Activated CD8-positive, alpha-beta T cell treated with anti-CD3 and anti-CD28 coated beads, Interleukin-2, amount 10 ng/mL, durations not matched to agents 7 days and 5 days (primary cell): ENCODE measurements at regions not wholly inside any gene's neighbourhood (a gene's known extent, or its start where the extent isn't known, plus 50 kb on each side); places are given as distances from the start of the nearest gene placed in this dataset.

Experiments
- ATAC-seq: fragments of 150-1000 bp; cut with Tn5 transposase; one replicate; pipeline ENCODE4 v1.10.0; 2021; ENCODE audit warnings: moderate library complexity
- CTCF ChIA-PET: fragments of 350-600 bp; sonication (Branson Sonifier 250); formaldehyde crosslinking; loops from one replicate; lab custom pipeline; 2021; ENCODE audit warnings: antibody characterized with exemption; lab: Charles Lee
- POLR2A ChIA-PET: fragments of 350-600 bp; sonication (Branson Sonifier 250); formaldehyde crosslinking; loops from one replicate; lab custom pipeline; 2021; ENCODE audit warnings: antibody characterized with exemption; lab: Charles Lee
- DNase-seq: peaks from one replicate; pipeline ENCODE4 v3.0.0-alpha.2; 2020
- H3K27ac Mint-ChIP-seq: one replicate; pipeline ENCODE4 v1.8.0; 2021; ENCODE audit warnings: mild to moderate bottlenecking, mixed read lengths
- H3K27me3 Mint-ChIP-seq: one replicate; pipeline ENCODE4 v1.8.0; 2021; ENCODE audit warnings: low read depth, mixed read lengths
- H3K36me3 Mint-ChIP-seq: one replicate; pipeline ENCODE4 v1.8.0; 2021; ENCODE audit warnings: low read depth, mixed read lengths
- H3K4me1 Mint-ChIP-seq: one replicate; pipeline ENCODE4 v1.8.0; 2021; ENCODE audit warnings: low read depth, mixed read lengths
- H3K4me3 Mint-ChIP-seq: one replicate; pipeline ENCODE4 v1.8.0; 2021; ENCODE audit warnings: mild to moderate bottlenecking, mixed read lengths
- H3K9me3 Mint-ChIP-seq: one replicate; pipeline ENCODE4 v1.8.0; 2022; ENCODE audit warnings: mixed read lengths; ENCODE audit not compliant: insufficient read depth

DNA sequence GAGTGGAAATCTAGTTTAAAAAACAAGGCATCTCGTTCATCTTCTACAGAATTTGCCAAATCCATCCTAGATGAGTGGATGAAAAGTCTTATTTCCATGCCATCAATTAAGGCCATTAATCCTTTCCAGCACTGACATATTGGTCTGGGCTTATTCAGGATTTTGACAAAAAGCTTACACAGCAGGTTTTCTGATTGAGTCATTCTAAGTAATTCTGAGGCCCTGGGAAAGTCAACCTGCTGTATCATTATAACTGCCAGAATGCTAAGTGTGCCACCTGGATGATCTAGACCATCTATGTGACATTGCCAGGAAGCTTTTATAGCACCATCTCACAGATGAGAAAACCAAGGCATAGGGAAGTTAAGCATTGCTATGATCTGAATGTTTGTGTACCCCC, 132.1 kb upstream of the MAP3K1 start:
- no peak for DNase-seq
- H3K9me3 Mint-ChIP-seq: no peaks in the 10 kb centered on the region
- no peak overlapping the region for H3K27ac Mint-ChIP-seq
- POLR2A ChIA-PET: no interaction called here
- CTCF ChIA-PET: no interaction called here
- peaks cover 15% of the 10 kb centered on the region for H3K4me1 Mint-ChIP-seq
- ATAC-seq: no peak
- no peaks in the 10 kb centered on the region for H3K36me3 Mint-ChIP-seq
- no peak overlapping the region for H3K4me3 Mint-ChIP-seq
- peaks cover 15% of the 10 kb centered on the region for H3K27me3 Mint-ChIP-seq

DNA sequence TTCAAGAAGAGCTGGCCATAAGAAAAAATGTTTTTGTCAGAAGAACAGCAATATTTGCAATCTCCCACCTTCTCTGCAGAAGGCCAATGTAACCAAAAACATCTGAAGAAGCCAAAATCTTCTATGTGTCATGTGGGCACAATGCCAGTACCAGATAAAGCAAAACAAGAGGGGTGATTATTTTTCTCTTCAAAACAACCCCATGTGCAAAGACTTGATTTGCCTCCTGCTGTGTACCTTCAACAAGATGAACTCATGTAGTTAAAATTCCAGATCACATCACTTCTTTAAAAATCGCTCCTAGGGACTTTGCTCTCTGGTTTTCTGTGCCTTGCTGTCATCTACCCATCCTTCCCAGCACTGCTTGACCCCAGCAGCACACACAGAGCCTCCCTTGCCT, 134.0 kb upstream of the MAP3K1 start:
- ATAC-seq (no peak), DNase-seq (no peak)
- Mint-ChIP-seq H3K27ac (no peak overlapping the region), H3K9me3 (no peaks in the 10 kb centered on the region), H3K4me1 (peaks cover 8% of the 10 kb centered on the region), H3K27me3 (peaks cover 15% of the 10 kb centered on the region), H3K36me3 (no peaks in the 10 kb centered on the region), H3K4me3 (no peak overlapping the region)
- ChIA-PET CTCF (no interaction called here), POLR2A (no interaction called here)

DNA sequence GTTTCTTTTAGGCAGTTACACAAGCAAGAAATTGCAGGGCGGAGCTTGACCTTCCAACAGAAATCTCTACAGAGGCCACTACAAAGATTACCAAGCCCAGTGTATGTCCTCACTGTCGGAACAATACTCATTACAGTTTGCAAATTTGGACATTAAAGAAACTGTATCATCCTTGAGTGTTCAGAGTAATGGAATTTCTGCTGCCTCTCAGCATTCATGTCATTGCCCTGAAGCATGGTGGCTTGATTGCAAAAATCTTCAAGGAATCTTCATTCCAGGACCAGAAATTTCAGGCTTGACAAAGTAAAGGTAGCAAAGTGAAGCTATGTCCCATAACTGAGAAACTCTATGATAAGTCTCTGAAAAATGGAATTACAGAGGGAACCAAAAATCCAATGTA, 134.6 kb upstream of the MAP3K1 start:
- ChIA-PET CTCF (no interaction called here), POLR2A (no interaction called here)
- Mint-ChIP-seq H3K4me3 (no peak overlapping the region), H3K36me3 (no peaks in the 10 kb centered on the region), H3K9me3 (no peaks in the 10 kb centered on the region), H3K27ac (no peak overlapping the region), H3K27me3 (peaks cover 17% of the 10 kb centered on the region), H3K4me1 (peaks cover 4% of the 10 kb centered on the region)
- ATAC-seq (no peak), DNase-seq (no peak)

DNA sequence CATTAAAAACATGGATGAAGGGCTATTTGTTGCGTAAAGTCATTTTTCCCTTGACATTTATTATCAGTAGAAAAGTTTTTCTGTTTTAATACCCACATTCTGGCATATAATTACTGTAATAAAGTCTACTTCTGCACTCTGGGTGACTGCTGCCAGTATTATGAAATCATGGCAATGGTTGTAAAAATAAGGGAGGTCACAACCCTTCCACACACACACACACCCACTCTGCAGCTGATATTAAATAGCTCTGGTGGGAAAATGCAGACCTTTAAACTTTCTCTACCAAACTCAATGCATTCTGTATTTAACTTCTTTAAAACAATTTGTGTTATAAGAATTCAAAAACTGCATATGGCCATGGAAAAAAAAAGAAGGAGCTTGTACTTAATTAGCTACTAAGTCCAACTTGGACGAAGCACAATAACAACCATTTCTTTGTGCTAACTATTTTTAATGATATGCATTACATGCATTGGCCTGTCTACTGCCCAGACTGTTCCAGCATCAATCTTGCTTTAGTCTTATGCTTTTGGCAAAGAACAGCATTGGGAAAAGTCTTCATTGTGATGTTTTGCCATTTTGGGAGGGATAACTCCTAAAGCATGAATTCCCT, 137.6 kb upstream of the MAP3K1 start:
- Mint-ChIP-seq H3K27me3 (peaks cover 17% of the 10 kb centered on the region), H3K4me1 (peaks cover 5% of the 10 kb centered on the region), H3K9me3 (no peaks in the 10 kb centered on the region), H3K4me3 (no peak overlapping the region), H3K27ac (no peak overlapping the region), H3K36me3 (no peaks in the 10 kb centered on the region)
- ChIA-PET POLR2A (no interaction called here), CTCF (interaction anchor here (0.6 kb wide), 1 partner anchor 12 kb away, joined by 4 read pairs; no protein-coding TSS in a partner anchor)
- DNase-seq (no peak), ATAC-seq (no peak)

DNA sequence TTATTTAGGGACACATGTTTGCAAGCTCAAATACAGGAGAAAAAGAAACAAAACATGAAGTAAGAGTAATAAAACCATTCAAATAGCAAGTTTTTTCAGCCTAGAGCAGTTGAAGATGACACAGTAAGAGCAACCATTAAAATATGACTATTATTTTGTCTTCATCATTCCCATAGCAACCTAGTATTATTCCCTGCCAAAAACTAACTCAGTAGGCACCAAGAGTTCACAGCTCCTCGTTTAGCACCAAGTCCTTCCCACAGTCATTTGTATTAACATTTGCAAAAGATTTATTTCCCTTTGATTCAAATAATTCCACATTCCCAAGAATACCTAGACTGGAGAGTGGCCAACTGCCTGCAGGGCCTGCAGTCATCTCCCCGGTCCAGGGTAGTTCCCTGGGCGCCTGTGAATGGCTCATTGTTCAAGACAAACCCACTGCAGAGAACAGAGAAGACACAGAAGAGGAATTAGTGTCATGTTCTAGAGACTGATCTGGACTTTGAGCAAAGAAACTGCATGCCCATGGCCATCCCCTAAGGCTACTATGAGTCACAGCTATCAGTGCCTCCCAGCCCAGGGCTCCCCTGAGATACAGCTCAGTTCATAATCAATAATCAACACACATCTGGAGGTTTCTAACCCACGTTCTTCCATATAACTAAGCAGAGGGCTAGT, 139.1 kb upstream of the MAP3K1 start:
- ChIA-PET POLR2A (no interaction called here), CTCF (no interaction called here)
- no peak for ATAC-seq
- Mint-ChIP-seq H3K27me3 (peaks cover 13% of the 10 kb centered on the region), H3K27ac (no peak overlapping the region), H3K4me3 (no peak overlapping the region), H3K9me3 (no peaks in the 10 kb centered on the region), H3K36me3 (no peaks in the 10 kb centered on the region), H3K4me1 (peaks cover 16% of the 10 kb centered on the region)
- DNase-seq: no peak

DNA sequence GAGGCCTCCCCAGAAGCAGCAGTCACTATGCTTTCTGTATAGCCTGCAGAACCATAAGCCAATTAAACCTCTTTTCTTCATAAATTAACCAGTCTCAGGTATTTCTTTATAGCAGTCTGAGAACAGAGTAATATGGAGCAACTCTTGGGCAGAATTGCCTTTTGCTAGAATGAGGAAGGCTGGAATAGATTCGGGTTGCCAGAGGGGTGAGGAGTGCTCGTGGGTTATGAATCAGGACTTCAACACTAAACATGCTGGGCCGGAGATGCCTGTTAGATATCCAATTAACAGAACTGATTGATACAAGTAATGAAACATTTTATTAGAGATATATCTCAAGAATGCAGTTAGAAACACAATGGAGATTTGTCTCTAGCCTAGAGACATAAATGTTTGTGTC, 140.9 kb upstream of the MAP3K1 start:
- ATAC-seq (no peak), DNase-seq (no peak)
- H3K4me3 Mint-ChIP-seq: no peak overlapping the region
- H3K4me1 Mint-ChIP-seq: peaks cover 33% of the 10 kb centered on the region
- peaks cover 8% of the 10 kb centered on the region for H3K27me3 Mint-ChIP-seq
- peaks cover 2% of the 10 kb centered on the region for H3K36me3 Mint-ChIP-seq
- H3K27ac Mint-ChIP-seq: no peak overlapping the region
- ChIA-PET CTCF (no interaction called here), POLR2A (no interaction called here)
- no peaks in the 10 kb centered on the region for H3K9me3 Mint-ChIP-seq

DNA sequence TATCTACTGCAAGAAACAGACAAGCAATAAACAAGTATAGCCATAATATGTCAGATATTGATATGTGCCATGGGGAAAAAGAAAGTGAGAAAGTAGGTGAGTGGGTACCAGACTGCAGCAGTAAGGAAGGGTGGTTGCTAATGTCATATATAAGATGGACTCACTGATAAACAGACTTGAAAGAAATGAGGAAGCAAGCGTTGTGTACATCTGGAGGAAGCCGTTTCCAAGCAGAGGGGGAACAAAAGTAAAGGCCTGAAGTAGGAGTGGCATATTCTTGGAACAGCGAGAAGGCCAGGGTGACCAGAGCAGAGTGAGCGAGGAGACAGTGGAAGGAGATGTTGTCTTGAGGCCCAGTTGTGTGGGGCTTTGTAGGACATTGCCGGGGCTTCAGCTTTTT, 142.2 kb upstream of the MAP3K1 start:
- H3K36me3 Mint-ChIP-seq: peaks cover 2% of the 10 kb centered on the region
- ATAC-seq: no peak
- POLR2A ChIA-PET: no interaction called here
- H3K27ac Mint-ChIP-seq: no peak overlapping the region
- CTCF ChIA-PET: no interaction called here
- H3K4me3 Mint-ChIP-seq: no peak overlapping the region
- H3K4me1 Mint-ChIP-seq: peaks cover 36% of the 10 kb centered on the region
- peaks cover 3% of the 10 kb centered on the region for H3K27me3 Mint-ChIP-seq
- no peak for DNase-seq
- no peaks in the 10 kb centered on the region for H3K9me3 Mint-ChIP-seq

DNA sequence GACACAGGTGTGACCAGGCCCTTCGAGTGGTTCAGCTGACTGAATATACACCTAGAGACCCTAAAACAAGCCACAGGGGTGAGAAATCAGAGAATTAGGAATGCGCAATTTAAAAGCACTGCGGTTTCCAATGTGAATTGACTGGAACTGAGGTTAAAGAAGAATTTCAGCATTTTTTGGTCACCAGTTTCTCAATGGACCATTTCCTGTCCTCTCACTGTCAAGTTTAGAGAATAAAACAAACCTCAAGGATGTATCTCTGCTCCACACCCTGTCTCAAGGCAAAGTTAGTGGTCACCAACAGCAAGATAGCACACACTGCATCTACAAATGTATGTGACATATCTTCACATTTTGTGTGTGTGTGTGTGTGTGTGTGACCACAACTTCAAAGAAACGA, 143.8 kb upstream of the MAP3K1 start:
- Mint-ChIP-seq H3K36me3 (peaks cover 2% of the 10 kb centered on the region), H3K4me3 (no peak overlapping the region), H3K27me3 (peaks cover 7% of the 10 kb centered on the region), H3K4me1 (peaks cover 36% of the 10 kb centered on the region), H3K27ac (no peak overlapping the region), H3K9me3 (no peaks in the 10 kb centered on the region)
- CTCF ChIA-PET: no interaction called here
- ATAC-seq: no peak
- no peak for DNase-seq
- POLR2A ChIA-PET: no interaction called here

DNA sequence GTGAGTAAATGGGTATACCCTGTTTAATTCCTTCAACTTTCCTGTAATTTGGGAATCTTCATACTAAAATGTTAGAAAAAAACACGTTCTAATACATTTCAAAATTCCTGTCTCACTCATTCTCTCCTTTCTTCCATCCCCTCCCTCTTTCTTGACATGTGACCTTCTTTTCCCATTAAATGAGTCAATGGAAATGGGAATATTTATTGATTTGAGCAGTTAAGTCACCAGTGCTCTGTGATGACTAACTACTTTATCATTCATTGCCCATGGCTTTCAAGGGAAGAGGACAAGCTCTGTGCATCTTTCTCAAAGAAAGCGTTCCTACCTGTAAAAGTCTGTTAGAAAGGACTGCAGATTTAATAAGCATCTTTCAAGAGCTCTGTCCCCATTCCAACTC, 144.4 kb upstream of the MAP3K1 start:
- Mint-ChIP-seq H3K4me3 (no peak overlapping the region), H3K4me1 (peaks cover 36% of the 10 kb centered on the region), H3K27me3 (peaks cover 9% of the 10 kb centered on the region), H3K27ac (no peak overlapping the region), H3K9me3 (no peaks in the 10 kb centered on the region), H3K36me3 (peaks cover 2% of the 10 kb centered on the region)
- no peak for DNase-seq
- ATAC-seq: no peak
- ChIA-PET CTCF (interaction anchor here (1.1 to 1.5 kb wide), 2 partner anchors 82 to 168 kb away, joined by 3 read pairs; no protein-coding TSS in a partner anchor), POLR2A (no interaction called here)

DNA sequence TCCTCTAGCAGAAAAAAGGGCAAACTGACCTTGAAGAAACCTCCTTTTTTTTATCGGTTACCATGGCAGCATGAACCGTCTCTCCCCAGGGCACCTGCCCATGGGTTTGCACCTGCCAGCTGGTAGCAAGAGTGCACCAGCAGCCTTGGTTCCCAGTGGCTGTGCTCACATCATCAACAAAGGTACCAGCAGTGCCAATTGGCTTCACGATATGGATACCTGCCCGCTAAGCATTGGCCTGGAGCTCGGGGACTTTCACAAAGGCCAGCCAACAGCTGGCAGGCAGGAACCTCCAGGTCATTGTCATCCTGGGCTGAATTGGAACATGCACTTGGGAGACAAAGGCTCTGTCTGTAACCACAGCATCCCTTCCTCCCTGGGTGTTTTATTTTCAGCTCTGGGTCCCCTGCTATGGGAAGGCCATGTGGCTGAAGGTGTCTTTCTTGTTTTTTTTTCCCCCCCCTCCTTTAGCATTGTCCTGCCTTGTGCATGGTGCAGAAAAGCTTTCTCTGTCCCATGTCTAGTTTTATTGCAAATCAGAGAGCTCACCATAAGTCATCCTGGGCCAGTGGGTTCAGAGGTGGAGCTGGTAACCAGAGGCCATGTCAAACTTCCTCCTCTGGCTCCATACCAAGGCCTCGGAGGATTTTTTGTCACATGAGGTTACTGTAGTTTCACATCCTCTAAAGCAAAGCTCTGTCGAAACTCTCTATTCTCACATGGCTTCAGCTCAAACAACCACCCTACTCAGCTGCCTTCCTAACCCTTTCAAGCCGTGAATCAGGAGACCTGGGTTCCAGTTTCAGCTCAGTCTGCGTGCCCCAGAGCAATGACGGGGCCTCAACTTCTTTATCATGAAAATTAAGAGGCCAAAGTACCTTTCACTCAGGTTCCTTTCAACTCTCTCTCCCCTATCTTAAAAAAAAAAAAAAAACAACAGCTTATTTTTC, 145.5 kb upstream of the MAP3K1 start:
- H3K9me3 Mint-ChIP-seq: no peaks in the 10 kb centered on the region
- peaks cover 36% of the 10 kb centered on the region for H3K4me1 Mint-ChIP-seq
- ChIA-PET CTCF (interaction anchor here (0.6 to 1.5 kb wide), 6 partner anchors 8 to 733 kb away, joined by 3 to 4 read pairs (median 3); no protein-coding TSS in a partner anchor), POLR2A (interaction anchor here (0.5 to 0.6 kb wide), 2 partner anchors 47 to 567 kb away, joined by 3 to 4 read pairs; no protein-coding TSS in a partner anchor)
- H3K4me3 Mint-ChIP-seq: peak overlapping the region; percentile 36
- DNase-seq: peak; percentile 68
- peaks cover 12% of the 10 kb centered on the region for H3K27me3 Mint-ChIP-seq
- peak overlapping the region; percentile 88 for H3K27ac Mint-ChIP-seq
- ATAC-seq: peak; percentile 94
- H3K36me3 Mint-ChIP-seq: peaks cover 2% of the 10 kb centered on the region

DNA sequence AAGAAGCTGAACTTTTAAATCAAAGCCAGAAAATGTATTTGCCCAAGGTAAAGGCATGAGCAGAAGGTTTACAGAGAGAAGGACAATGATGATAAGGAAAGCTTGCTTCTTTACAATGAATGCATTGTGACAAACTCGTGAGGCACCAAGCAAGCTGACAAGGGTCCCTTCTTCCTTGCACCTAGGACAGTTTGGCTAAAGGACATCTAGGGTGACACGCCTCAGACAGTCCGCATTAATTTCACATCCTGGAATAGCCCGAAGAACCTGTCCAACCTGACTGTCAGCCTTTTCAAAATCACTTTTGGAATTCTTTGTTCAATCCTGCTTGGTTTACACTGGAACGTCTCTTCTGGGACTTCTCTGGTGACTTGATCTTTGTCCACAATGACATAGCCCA, 146.4 kb upstream of the MAP3K1 start:
- ChIA-PET CTCF (no interaction called here), POLR2A (no interaction called here)
- Mint-ChIP-seq H3K9me3 (no peaks in the 10 kb centered on the region), H3K4me1 (peaks cover 36% of the 10 kb centered on the region), H3K27ac (no peak overlapping the region), H3K27me3 (peaks cover 12% of the 10 kb centered on the region), H3K36me3 (peaks cover 5% of the 10 kb centered on the region), H3K4me3 (no peak overlapping the region)
- ATAC-seq (no peak), DNase-seq (no peak)

DNA sequence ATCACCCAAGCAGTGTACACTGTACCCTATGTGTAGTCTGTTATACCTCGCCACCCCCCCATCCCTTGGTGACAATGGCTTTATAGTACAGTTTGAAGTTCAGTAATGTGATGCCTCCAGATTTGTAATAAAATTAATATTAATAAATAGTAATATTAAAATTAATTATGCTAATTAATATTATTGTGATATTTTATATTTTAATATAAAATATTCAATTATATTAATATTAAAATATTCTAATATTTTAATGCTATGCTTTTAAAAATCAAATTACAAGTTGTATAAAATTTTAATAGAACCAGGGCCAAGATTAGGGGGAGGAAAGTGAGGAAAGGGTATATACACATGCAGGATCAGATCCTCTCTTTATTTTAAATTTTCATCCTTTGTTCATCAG, 147.7 kb upstream of the MAP3K1 start:
- H3K4me1 Mint-ChIP-seq: peaks cover 32% of the 10 kb centered on the region
- H3K9me3 Mint-ChIP-seq: no peaks in the 10 kb centered on the region
- no peak overlapping the region for H3K27ac Mint-ChIP-seq
- ChIA-PET POLR2A (no interaction called here), CTCF (no interaction called here)
- DNase-seq (no peak), ATAC-seq (no peak)
- no peak overlapping the region for H3K4me3 Mint-ChIP-seq
- H3K36me3 Mint-ChIP-seq: peaks cover 5% of the 10 kb centered on the region
- H3K27me3 Mint-ChIP-seq: peaks cover 16% of the 10 kb centered on the region
